ENCODE measurements at regions not wholly inside any gene's neighbourhood (a gene's known extent, or its start where the extent isn't known, plus 50 kb on each side); places are given as distances from the start of the nearest gene placed in this dataset.

- no peaks in the 10 kb centered on the region for H3F3A ChIP-seq (replicated peaks; ENCODE audit: low read depth)
- H4K20me1 ChIP-seq (replicated peaks; ENCODE audit: insufficient read depth), result no peaks in the 10 kb centered on the region
- Mint-ChIP-seq H3K9me3 (0 out of 3 replicates have a peak, but pooled peaks cover 1% of the 10 kb centered on the region), H3K4me3 (no peak overlapping the region), H3K27ac (no peak overlapping the region), H3K4me1 (no peaks in the 10 kb centered on the region), H3K36me3 (ENCODE audit: low read depth) (no peaks in the 10 kb centered on the region), H3K27me3 (ENCODE audit: insufficient read depth, low read depth, poor library complexity) (no peaks in the 10 kb centered on the region)
- no peaks in the 10 kb centered on the region; the same call in 1 of the 2 replicates for H3K9me2 ChIP-seq (ENCODE audit: insufficient read depth)
- no peak overlapping the region for H3K4me3 ChIP-seq
- H3K36me3 ChIP-seq (ENCODE audit: insufficient read depth), result no peaks in the 10 kb centered on the region
- H3K4me1 ChIP-seq (ENCODE audit: insufficient read depth), result no peaks in the 10 kb centered on the region
- no peak overlapping the region for H2AFZ ChIP-seq
- H3K79me2 ChIP-seq (replicated peaks; ENCODE audit: insufficient read depth), result no peaks in the 10 kb centered on the region
- H3K27ac ChIP-seq (ENCODE audit: low read depth), result no peak overlapping the region
- DNase-seq (ENCODE audit: low spot score), result no peak
- ATAC-seq, result no peak
- no peaks in the 10 kb centered on the region for H3K27me3 ChIP-seq (ENCODE audit: insufficient read depth)
- H3K4me2 ChIP-seq, result no peak overlapping the region
- TF ChIP-seq POLR2AphosphoS5 (IDR thresholded peaks at IDR 0.05; ENCODE audit: low read depth), result no peak
- no peak for TF ChIP-seq ZNF331 (CRISPR knock-in tag; IDR thresholded peaks at IDR 0.05; ENCODE audit: low read depth)
- TF ChIP-seq JUNB (IDR thresholded peaks at IDR 0.05; ENCODE audit: unreplicated experiment), result no peak
- no peak for TF ChIP-seq STAT1 (IDR thresholded peaks at IDR 0.05; ENCODE audit: unreplicated experiment)
- TF ChIP-seq CTCF (conservative IDR thresholded peaks at IDR 0.05; ENCODE audit: low read depth in 2 of 2), result no peak
- TF ChIP-seq REST (IDR thresholded peaks at IDR 0.05; ENCODE audit: unreplicated experiment), result no peak
- TF ChIP-seq ETS1 (IDR thresholded peaks at IDR 0.05), result no peak
- TF ChIP-seq EZH2 (IDR thresholded peaks at IDR 0.05; ENCODE audit: low read depth, unreplicated experiment), result no peak
- TF ChIP-seq ZNF114 (CRISPR knock-in tag; IDR thresholded peaks at IDR 0.05), result no peak
- TF ChIP-seq ZNF462 (CRISPR knock-in tag; IDR thresholded peaks at IDR 0.05), result no peak
- no peak for TF ChIP-seq NANOG (IDR thresholded peaks at IDR 0.05; ENCODE audit: borderline replicate concordance)
- TF ChIP-seq CREB1 (CRISPR knock-in tag; IDR thresholded peaks at IDR 0.05; ENCODE audit: low read depth), result no peak
- no peak for TF ChIP-seq EZH2phosphoT487 (IDR thresholded peaks at IDR 0.05; ENCODE audit: unreplicated experiment)
Measured at GRCh38 chr6:17033746-17034145, 68.1 kb upstream of the STMND1 start.

Measured in GM23338 (cell line).